AG04449 (cell line): ENCODE measurements at regions not wholly inside any gene's neighbourhood (a gene's known extent, or its start where the extent isn't known, plus 50 kb on each side); places are given as distances from the start of the nearest gene placed in this dataset.

Source experiments
- CTCF ChIA-PET: fragments of 350-600 bp; formaldehyde crosslinking; extraction: SDS; loops from one replicate; lab custom pipeline; 2021; ENCODE audit warnings: antibody characterized with exemption; lab: Yijun Ruan, JAX
- POLR2A ChIA-PET: fragments of 400-600, 350-600 bp; formaldehyde crosslinking; extraction: SDS; loops from one replicate; lab custom pipeline; 2020; ENCODE audit warnings: antibody characterized with exemption, inconsistent platforms; lab: Yijun Ruan, JAX
- DNase-seq: peaks from one replicate; pipeline ENCODE4 v3.0.0-alpha.2; 2010; ENCODE audit warnings: low read depth, low spot score
- H3K4me3 ChIP-seq: 2 replicates; pipeline ENCODE4 v1.5.1; 2011; ENCODE audit warnings: low read depth, mild to moderate bottlenecking, control low read depth, low read length
- CTCF ChIP-seq: IDR thresholded peaks from one replicate; pipeline ENCODE4 v1.5.1; 2011; ENCODE audit warnings: mild to moderate bottlenecking, moderate library complexity, low read length, control low read depth, inconsistent platforms; ENCODE audit not compliant: insufficient read depth; ENCODE audit errors: missing control alignments

- no peak for TF ChIP-seq CTCF
- DNase-seq = no peak
- H3K4me3 ChIP-seq = no peak overlapping the region
- CTCF ChIA-PET = interaction anchor here (1.1 kb wide), 1 partner anchor 729 kb away, joined by 4 read pairs; no protein-coding TSS in a partner anchor
- POLR2A ChIA-PET = no interaction called here
These were observed 618.6 kb upstream of the CPEB2 start for GRCh38 chr4:14383652-14384051.

DNA sequence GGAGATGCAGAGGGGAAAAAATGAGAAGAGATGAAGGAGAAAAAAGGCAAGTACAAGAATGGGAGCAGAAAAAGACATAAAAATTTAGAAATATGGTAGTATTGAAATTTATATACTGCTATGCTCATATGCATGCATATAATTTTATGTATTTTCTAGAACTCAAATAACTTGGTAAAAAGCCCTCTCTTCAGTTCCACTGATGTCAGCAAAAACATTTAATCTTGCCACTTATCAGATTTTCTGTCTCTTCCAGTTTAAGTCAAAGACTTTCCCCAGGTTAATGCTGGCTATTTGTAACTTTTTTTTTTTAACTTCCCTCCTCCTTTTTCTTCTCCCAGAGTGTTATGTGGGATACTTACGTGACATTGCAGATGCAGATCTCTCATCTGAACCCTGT is 617.5 kb upstream of the CPEB2 start:
- ChIA-PET CTCF (no interaction called here), POLR2A (no interaction called here)
- TF ChIP-seq CTCF = no peak
- no peak for DNase-seq
- H3K4me3 ChIP-seq = no peak overlapping the region

GRCh38 chr4:14386196-14386595 is 616.1 kb upstream of the CPEB2 start:
- ChIA-PET POLR2A (no interaction called here), CTCF (no interaction called here)
- no peak overlapping the region for H3K4me3 ChIP-seq
- TF ChIP-seq CTCF = no peak
- DNase-seq = no peak

GRCh38 chr4:14387647-14388046 is 614.6 kb upstream of the CPEB2 start:
- DNase-seq = no peak
- CTCF ChIA-PET = no interaction called here
- no peak overlapping the region for H3K4me3 ChIP-seq
- POLR2A ChIA-PET = no interaction called here
- TF ChIP-seq CTCF = no peak

GRCh38 chr4:14392378-14392777 is 609.9 kb upstream of the CPEB2 start:
- ChIA-PET CTCF (no interaction called here), POLR2A (no interaction called here)
- no peak for TF ChIP-seq CTCF
- H3K4me3 ChIP-seq = no peak overlapping the region
- DNase-seq = no peak

GRCh38 chr4:14396183-14396582 is 606.1 kb upstream of the CPEB2 start:
- CTCF ChIA-PET = no interaction called here
- TF ChIP-seq CTCF = no peak
- POLR2A ChIA-PET = no interaction called here
- no peak for DNase-seq
- no peak overlapping the region for H3K4me3 ChIP-seq
